HEK293 (cell line): ENCODE measurements at regions not wholly inside any gene's neighbourhood (a gene's known extent, or its start where the extent isn't known, plus 50 kb on each side); places are given as distances from the start of the nearest gene placed in this dataset.

Experiments used
- PATZ1 ChIP-seq: fragments of 450-650 bp; formaldehyde crosslinking; IDR thresholded peaks from 2 replicates; pipeline ENCODE4 v1.5.1; 2016; ENCODE audit warnings: missing biosample characterization, missing genetic modification characterization
- TCF7L2 ChIP-seq: IDR thresholded peaks from 2 replicates; pipeline ENCODE4 v1.6.1; 2011; ENCODE audit warnings: low read depth, mild to moderate bottlenecking, inconsistent platforms, low read length, moderate library complexity, borderline replicate concordance
- ZBTB8A ChIP-seq: fragments of 450-650 bp; formaldehyde crosslinking; IDR thresholded peaks from 2 replicates; pipeline ENCODE4 v1.5.1; 2016; ENCODE audit warnings: missing biosample characterization, missing genetic modification characterization
- ZNF121 ChIP-seq: fragments of 450-650 bp; formaldehyde crosslinking; IDR thresholded peaks from 2 replicates; pipeline ENCODE4 v1.5.1; 2016; ENCODE audit warnings: missing biosample characterization, missing genetic modification characterization
- ZNF175 ChIP-seq: fragments of 450-650 bp; formaldehyde crosslinking; IDR thresholded peaks from 2 replicates; pipeline ENCODE4 v1.5.1; 2016; ENCODE audit warnings: missing biosample characterization, missing genetic modification characterization
- TF ChIP-seq, protein P1 (sequence below): fragments of 450-650 bp; formaldehyde crosslinking; IDR thresholded peaks from 2 replicates; pipeline ENCODE4 v1.5.1; 2016; ENCODE audit warnings: missing biosample characterization, missing genetic modification characterization, low read depth
- TF ChIP-seq, protein P2 (sequence below): fragments of 450-650 bp; formaldehyde crosslinking; IDR thresholded peaks from 2 replicates; pipeline ENCODE4 v1.5.1; 2016; ENCODE audit warnings: missing biosample characterization, missing genetic modification characterization
- TF ChIP-seq, protein P3 (sequence below): fragments of 450-650 bp; formaldehyde crosslinking; IDR thresholded peaks from 2 replicates; pipeline ENCODE4 v1.5.1; 2016; ENCODE audit warnings: missing biosample characterization, missing genetic modification characterization

DNA sequence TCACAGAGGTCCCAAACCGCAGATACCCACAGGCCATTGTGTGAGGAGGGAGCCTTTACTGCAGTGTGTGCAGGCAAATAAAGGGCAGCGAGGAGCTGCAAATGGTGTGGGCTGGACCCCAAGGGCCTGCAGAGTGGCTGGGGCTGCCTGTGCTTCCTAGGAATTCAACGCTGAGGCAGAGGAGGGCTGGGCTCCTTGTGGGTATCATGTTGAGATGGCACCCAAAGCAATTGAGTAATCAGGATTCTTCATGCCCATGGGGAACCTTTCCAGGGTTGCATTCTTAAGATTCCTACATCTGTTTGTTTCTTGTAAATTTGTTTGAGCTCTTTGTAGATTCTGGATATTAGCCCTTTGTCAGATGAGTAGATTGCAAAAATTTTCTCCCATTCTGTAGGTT is 85.4 kb upstream of the LIPC start:
- TF ChIP-seq ZBTB8A (tag by site-specific recombination) (no peak), TCF7L2 (no peak), ZNF175 (no peak), PATZ1 (tag by site-specific recombination) (no peak), ZNF121 (tag by site-specific recombination) (no peak)
- TF ChIP-seq, protein P1, sequence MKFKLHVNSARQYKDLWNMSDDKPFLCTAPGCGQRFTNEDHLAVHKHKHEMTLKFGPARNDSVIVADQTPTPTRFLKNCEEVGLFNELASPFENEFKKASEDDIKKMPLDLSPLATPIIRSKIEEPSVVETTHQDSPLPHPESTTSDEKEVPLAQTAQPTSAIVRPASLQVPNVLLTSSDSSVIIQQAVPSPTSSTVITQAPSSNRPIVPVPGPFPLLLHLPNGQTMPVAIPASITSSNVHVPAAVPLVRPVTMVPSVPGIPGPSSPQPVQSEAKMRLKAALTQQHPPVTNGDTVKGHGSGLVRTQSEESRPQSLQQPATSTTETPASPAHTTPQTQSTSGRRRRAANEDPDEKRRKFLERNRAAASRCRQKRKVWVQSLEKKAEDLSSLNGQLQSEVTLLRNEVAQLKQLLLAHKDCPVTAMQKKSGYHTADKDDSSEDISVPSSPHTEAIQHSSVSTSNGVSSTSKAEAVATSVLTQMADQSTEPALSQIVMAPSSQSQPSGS = no peak
- TF ChIP-seq, protein P2, sequence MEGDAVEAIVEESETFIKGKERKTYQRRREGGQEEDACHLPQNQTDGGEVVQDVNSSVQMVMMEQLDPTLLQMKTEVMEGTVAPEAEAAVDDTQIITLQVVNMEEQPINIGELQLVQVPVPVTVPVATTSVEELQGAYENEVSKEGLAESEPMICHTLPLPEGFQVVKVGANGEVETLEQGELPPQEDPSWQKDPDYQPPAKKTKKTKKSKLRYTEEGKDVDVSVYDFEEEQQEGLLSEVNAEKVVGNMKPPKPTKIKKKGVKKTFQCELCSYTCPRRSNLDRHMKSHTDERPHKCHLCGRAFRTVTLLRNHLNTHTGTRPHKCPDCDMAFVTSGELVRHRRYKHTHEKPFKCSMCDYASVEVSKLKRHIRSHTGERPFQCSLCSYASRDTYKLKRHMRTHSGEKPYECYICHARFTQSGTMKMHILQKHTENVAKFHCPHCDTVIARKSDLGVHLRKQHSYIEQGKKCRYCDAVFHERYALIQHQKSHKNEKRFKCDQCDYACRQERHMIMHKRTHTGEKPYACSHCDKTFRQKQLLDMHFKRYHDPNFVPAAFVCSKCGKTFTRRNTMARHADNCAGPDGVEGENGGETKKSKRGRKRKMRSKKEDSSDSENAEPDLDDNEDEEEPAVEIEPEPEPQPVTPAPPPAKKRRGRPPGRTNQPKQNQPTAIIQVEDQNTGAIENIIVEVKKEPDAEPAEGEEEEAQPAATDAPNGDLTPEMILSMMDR (tag by site-specific recombination) = no peak
- TF ChIP-seq, protein P3, sequence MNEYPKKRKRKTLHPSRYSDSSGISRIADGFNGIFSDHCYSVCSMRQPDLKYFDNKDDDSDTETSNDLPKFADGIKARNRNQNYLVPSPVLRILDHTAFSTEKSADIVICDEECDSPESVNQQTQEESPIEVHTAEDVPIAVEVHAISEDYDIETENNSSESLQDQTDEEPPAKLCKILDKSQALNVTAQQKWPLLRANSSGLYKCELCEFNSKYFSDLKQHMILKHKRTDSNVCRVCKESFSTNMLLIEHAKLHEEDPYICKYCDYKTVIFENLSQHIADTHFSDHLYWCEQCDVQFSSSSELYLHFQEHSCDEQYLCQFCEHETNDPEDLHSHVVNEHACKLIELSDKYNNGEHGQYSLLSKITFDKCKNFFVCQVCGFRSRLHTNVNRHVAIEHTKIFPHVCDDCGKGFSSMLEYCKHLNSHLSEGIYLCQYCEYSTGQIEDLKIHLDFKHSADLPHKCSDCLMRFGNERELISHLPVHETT (tag by site-specific recombination) = no peak
